ENCODE measurements at regions not wholly inside any gene's neighbourhood (a gene's known extent, or its start where the extent isn't known, plus 50 kb on each side); places are given as distances from the start of the nearest gene placed in this dataset.

DNA sequence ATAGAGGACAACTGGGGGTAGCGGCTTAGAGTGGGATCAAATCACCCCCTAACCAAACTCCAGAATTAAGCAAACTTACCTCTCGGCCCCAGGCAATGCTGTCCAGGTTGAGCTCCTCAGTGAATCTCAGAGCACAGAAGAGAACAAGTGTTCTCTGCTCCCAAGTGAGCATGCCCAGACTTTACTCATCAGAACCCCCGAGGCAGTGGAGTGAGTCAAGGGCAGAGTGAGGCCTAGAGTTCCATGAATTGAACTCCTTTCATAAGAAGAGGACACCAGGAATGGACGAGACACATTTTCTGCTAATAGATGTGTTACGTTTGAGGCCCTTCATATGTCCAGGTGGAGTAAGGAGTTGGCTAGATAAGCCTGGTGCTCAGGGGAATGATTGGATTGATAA lies 134.0 kb upstream of the DTNBP1 start:
- no peak for DNase-seq (ENCODE audit: low read depth)

GRCh38 chr6:15796130-15796771 lies 133.4 kb upstream of the DTNBP1 start:
- DNase-seq (ENCODE audit: low read depth), result no peak

DNA sequence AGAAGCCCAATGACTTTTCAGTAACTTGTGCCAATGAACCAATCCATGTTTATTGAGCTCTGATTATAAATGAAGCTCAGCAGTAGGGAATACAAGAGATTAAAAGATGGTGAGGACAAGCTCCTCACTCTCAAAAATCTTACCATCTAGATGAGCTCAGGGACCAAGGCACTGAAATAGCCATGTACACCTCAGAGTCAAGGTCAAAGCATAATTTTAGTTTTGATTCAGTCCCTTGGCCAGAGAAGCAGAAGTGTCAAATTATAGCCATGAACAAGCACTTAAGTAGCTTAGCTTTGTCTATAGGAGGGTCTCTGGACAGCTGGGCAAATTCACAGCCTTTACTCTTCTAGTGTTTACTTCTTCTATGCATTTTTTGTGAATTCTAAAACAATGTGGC lies 131.0 kb upstream of the DTNBP1 start:
- DNase-seq (ENCODE audit: low read depth), result no peak

- DNase-seq (ENCODE audit: low read depth), result peak; percentile 2
Observed at GRCh38 chr6:15793288-15793687, 130.5 kb upstream of the DTNBP1 start.

DNA sequence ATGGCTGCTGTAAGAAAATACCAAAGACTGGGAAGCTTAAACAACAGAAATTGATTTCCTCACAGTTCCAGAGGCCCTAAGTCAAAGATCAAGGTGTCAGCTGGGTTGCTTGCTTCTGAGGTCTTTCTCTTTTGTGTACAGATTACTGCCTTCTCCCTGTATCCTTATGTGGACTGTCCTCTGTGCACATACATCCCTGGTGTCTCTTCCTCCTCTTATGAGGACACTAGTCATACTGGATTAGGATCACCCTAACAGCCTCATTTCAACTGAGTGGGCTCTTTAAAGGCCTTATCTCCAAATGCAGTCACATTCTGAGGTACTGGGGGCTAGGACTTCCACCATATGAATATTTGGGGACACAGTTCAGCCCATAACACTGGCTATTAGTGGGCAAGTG lies 130.0 kb upstream of the DTNBP1 start:
- no peak for DNase-seq (ENCODE audit: low read depth)

DNA sequence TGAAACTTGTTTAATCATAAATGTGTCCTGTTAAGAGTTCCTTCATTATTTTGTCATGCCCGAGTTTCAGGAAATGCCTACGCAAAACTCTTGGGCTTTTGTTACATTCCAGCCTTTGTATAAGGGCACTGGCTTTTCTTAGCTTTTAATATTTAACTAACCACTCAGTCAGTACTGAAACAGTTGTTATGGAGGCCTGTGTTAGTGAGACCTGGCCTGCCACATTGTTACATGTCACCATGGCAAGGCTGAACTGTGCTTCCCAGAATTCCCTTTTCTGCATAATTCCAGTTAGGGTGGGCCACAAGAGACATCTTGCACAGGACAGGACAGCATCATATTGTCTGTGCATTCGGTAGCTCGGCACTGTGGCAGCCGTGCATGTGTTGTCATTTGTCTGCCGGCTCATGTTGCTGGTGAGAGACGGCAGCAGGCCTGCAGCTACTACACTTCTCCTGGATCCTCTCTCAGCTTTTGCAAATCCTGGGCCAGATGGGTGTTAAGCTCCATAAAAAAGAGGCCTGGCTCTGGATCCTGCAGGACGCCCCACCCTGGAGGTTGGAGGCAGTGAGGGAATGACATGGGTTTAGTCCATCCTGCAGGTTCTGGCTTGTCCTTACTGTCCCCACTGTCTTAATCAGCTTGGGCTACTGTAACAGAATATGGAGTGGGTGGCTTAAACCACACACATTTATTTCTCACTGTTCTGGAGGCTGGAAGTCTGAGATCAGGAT lies 128.8 kb upstream of the DTNBP1 start:
- no peak for DNase-seq (ENCODE audit: low read depth)

DNA sequence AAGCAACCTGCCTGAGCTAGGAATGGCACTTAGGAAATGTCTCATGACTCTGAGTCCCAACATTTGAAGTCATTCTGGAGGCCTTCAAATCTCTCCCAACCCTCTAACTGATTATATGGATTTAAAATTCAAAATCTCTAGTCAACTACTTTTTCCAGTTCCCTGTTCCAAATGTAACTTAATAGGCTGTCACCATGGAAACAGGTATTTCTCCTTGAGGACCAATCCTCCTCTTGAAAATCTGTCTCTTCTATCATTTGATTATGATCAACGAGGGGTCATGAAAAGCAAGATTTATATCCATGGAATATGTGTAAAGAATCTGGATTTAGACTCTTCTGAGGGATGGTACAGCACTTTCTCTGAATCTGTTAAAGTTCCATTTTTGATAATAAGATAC lies 127.3 kb upstream of the DTNBP1 start:
- no peak for DNase-seq (ENCODE audit: low read depth)

- DNase-seq (ENCODE audit: low read depth), result no peak
Observed at GRCh38 chr6:15786846-15787245, 124.0 kb upstream of the DTNBP1 start.

DNA sequence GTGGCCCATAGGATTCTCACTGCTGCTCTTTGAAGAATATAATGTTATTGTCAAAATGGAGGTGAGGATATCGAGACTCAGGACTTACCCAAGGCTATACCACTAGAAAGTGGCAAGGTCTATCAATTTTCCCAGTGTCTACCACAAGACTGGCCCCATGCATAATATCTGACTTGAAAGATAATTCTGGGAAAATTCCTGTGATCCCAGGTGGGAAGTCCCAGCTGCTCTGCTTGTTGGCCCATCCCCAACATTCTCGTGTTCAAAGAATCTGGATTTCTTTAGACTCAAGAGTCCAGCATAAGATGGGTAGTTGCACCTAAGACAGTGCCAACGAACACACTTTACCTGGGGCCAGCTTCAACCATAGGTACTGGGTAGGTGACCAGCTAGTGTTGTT lies 120.7 kb upstream of the DTNBP1 start:
- DNase-seq (ENCODE audit: low read depth), result no peak

DNA sequence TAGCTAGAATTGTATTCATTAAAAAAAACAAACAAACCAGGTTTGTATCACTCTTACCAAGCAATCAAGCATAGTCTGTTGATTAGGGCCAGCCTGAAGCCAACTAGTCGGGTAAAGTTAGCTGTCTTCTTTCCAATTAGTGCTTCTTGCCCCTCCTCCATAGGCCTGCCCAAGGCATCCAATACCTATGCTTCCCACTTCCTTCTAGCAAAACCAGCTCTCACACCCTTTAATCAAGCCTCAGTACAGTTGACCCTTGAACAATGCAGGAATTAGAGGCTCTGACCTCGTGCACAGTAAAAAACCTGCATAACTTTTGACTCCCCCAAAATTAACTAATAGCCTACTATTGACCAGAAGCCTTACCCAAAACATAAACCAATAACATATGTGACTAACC lies 119.1 kb upstream of the DTNBP1 start:
- no peak for DNase-seq (ENCODE audit: low read depth)

GRCh38 chr6:15781333-15781732 lies 118.5 kb upstream of the DTNBP1 start:
- DNase-seq (ENCODE audit: low read depth), result no peak

GRCh38 chr6:15780437-15780836 lies 117.6 kb upstream of the DTNBP1 start:
- DNase-seq (ENCODE audit: low read depth), result no peak

- no peak for DNase-seq (ENCODE audit: low read depth)
Observed at GRCh38 chr6:15779726-15780125, 116.9 kb upstream of the DTNBP1 start.

DNA sequence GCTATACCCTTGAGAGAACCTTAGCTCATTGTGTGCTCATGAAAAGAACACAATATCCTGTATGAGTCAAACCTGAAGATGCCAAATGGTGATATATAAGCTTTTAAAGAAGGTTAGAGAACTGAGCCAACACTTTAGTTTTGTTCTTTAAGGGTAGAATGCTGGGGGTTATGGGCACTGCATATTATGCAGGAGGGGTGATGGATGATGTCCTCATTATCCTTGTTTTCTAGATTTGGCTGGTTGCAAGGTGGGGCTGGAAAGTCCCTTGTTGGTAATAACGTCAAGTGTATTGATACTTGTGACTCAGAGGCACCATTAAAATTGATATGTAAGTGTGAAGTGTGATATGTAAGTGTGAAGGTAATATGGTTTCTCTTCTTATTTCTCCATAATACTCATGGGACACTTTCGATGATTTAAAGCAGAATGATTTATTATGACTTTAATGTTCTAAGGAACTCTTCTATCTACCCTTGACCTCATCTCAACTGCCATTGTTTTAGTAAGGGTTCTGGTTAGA lies 113.7 kb upstream of the DTNBP1 start:
- no peak for DNase-seq (ENCODE audit: low read depth)

DNA sequence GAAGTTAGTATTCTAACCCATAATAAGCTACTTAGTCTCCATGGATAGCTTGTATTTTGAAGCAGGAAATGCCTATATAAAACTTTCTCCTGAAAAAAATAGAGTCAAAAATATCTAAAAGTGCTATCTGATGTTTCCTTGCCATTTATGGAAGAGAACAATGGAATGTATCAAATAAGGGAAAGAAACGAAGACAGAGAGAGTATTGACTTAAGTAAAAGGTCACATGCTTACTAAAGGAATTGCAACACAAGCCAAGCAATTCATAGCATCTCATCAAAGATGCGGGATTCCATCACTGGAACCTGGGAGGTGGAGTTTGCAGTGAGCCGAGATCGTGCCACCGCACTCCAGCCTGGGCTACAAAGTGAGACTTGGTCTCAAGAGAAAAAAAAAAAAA lies 112.9 kb upstream of the DTNBP1 start:
- DNase-seq (ENCODE audit: low read depth), result no peak

- DNase-seq (ENCODE audit: low read depth), result no peak
Observed at GRCh38 chr6:15775076-15775634, 112.3 kb upstream of the DTNBP1 start.

DNA sequence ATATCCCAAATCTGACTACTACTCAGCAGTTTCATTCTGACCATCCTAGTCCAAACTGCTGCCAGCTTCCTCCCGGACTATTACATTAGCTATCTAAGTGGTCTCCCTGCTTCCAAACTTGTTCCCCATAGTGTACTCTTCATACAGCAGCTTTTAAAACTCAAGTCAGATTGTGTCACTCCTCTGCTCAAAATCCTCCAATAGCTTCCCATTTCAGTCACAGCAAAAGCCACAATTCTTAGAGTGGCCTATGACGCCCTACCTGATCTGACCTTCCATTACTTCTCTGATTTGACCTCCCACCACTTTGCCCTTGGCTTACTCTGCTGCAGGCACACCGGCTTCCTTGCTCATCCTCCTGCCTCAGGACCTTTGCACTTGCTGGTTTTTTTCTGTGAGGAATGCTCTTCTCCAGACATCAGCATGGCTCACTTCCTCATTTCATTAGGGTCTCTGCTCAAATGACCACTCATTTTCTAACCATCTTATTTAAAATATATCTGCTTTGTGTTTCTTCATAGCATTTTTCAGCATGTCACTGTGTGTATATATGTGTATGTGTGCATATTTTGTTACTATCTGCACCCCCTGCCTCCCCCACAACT lies 111.1 kb upstream of the DTNBP1 start:
- no peak for DNase-seq (ENCODE audit: low read depth)

- DNase-seq (ENCODE audit: low read depth), result no peak
Observed at GRCh38 chr6:15770347-15771143, 107.7 kb upstream of the DTNBP1 start.

DNA sequence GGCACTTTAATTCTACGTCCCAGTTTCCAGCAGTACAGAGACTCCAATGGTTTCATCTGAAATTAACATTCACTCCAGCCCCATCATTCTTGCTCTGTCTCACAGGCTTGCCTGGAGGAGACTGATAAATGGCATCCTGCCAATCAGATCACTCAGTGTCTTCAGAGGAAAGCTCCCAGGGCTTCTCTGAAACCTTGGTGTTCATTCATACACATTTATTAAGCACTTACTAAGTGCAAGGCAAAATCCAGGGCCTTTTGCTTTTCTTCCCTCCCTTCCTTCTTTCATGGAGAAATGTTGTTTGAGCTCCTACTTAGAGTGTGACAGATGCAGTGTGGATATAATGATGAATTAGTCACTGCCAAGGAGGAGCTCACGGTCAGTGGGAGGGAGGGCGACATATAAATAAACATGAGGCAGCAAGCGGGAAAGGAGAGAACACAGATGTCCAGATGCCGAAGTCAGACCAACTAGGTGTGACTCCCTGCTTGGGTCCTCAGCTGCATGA lies 106.7 kb upstream of the DTNBP1 start:
- DNase-seq (ENCODE audit: low read depth), result no peak

- no peak for DNase-seq (ENCODE audit: low read depth)
Observed at GRCh38 chr6:15768999-15769398, 106.2 kb upstream of the DTNBP1 start.

GRCh38 chr6:15763837-15764236 lies 101.0 kb upstream of the DTNBP1 start:
- DNase-seq (ENCODE audit: low read depth), result peak; percentile 4

GRCh38 chr6:15763364-15763763 lies 100.5 kb upstream of the DTNBP1 start:
- no peak for DNase-seq (ENCODE audit: low read depth)
